ENCODE measurements at regions not wholly inside any gene's neighbourhood (a gene's known extent, or its start where the extent isn't known, plus 50 kb on each side); places are given as distances from the start of the nearest gene placed in this dataset.
"Not testable (repeated sequence)": the region's sequence is repeated elsewhere in the genome, so short reads cannot be mapped to it uniquely, and the experiment has no call there.

- no peaks in the 10 kb centered on the region for H3K9me3 ChIP-seq
- H3K27ac ChIP-seq = no peak overlapping the region
- DNase-seq = no peak
- no peaks in the 10 kb centered on the region for H3K4me1 ChIP-seq
- no peak overlapping the region for H3K4me3 ChIP-seq
- no peaks in the 10 kb centered on the region for H3K27me3 ChIP-seq
- no peak for TF ChIP-seq POLR2A (IDR thresholded peaks at IDR 0.05)
- TF ChIP-seq POLR2AphosphoS5 (IDR thresholded peaks at IDR 0.05) = no peak
- TF ChIP-seq, protein P1, sequence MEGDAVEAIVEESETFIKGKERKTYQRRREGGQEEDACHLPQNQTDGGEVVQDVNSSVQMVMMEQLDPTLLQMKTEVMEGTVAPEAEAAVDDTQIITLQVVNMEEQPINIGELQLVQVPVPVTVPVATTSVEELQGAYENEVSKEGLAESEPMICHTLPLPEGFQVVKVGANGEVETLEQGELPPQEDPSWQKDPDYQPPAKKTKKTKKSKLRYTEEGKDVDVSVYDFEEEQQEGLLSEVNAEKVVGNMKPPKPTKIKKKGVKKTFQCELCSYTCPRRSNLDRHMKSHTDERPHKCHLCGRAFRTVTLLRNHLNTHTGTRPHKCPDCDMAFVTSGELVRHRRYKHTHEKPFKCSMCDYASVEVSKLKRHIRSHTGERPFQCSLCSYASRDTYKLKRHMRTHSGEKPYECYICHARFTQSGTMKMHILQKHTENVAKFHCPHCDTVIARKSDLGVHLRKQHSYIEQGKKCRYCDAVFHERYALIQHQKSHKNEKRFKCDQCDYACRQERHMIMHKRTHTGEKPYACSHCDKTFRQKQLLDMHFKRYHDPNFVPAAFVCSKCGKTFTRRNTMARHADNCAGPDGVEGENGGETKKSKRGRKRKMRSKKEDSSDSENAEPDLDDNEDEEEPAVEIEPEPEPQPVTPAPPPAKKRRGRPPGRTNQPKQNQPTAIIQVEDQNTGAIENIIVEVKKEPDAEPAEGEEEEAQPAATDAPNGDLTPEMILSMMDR (IDR thresholded peaks at IDR 0.05) = no peak
- 89 to 97% methylated on average over 1 of the region's 1 CpG for WGBS, 2 donors
- H3K36me3 ChIP-seq = no peaks in the 10 kb centered on the region
- intact Hi-C loops (cut with DNase I) = no loop called here
Observed at GRCh38 chr9:13915131-13915530, 398.8 kb downstream of the NFIB start.

- Histone ChIP-seq H3K27me3 (no peaks in the 10 kb centered on the region), H3K4me1 (no peaks in the 10 kb centered on the region), H3K36me3 (no peaks in the 10 kb centered on the region), H3K27ac (no peak overlapping the region), H3K4me3 (no peak overlapping the region), H3K9me3 (peaks cover 0 to 2% (median 0%) of the 10 kb centered on the region in 4 donors)
- no peak for TF ChIP-seq EP300 (IDR thresholded peaks at IDR 0.05)
- TF ChIP-seq POLR2A (IDR thresholded peaks at IDR 0.05) = no peak
- TF ChIP-seq, protein P1 (IDR thresholded peaks at IDR 0.05) = no peak
- TF ChIP-seq POLR2AphosphoS5 (IDR thresholded peaks at IDR 0.05) = no peak
- DNase-seq = no peak
- 51 to 69% methylated on average over 2 of the region's 2 CpGs for WGBS, 2 donors
- intact Hi-C loops (cut with DNase I) = no loop called here
Observed at GRCh38 chr9:13911473-13911872, 402.5 kb downstream of the NFIB start.

DNA sequence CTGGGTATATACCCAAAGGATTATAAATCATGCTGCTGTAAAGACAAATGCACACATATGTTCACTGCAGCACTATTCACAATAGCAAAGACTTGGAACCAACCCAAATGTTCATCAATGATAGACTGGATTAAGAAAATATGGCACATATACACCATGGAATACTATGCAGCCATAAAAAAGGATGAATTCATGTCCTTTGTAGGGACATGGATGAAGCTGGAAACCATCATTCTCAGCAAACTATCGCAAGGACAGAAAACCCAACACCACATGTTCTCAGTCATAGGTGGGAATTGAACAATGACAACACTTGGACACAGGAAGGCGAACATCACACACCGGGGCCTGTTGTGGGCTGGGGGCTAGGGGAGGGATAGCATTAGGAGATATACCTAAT, 406.1 kb downstream of the NFIB start:
- H3K27ac ChIP-seq; DNase-seq; H3K9me3 ChIP-seq; H3K36me3 ChIP-seq; H3K27me3 ChIP-seq; H3K4me3 ChIP-seq; H3K4me1 ChIP-seq; intact Hi-C loops (cut with DNase I): not testable (repeated sequence)
- WGBS, 2 donors = 96 to 99% methylated on average over 3 of the region's 3 CpGs

GRCh38 chr9:13904746-13905145, 409.2 kb downstream of the NFIB start:
- H3K4me1 ChIP-seq = no peaks in the 10 kb centered on the region
- H3K4me3 ChIP-seq = no peak overlapping the region
- TF ChIP-seq POLR2AphosphoS5 (IDR thresholded peaks at IDR 0.05) (no peak), EP300 (IDR thresholded peaks at IDR 0.05) (no peak), POLR2A (IDR thresholded peaks at IDR 0.05) (no peak)
- TF ChIP-seq, protein P1 (IDR thresholded peaks at IDR 0.05) = no peak
- H3K9me3 ChIP-seq = peaks cover 0 to 2% (median 0%) of the 10 kb centered on the region in 4 donors
- H3K36me3 ChIP-seq = no peaks in the 10 kb centered on the region
- intact Hi-C loops (cut with DNase I) = no loop called here
- H3K27ac ChIP-seq = no peak overlapping the region
- H3K27me3 ChIP-seq = no peaks in the 10 kb centered on the region
- no peak for DNase-seq

DNA sequence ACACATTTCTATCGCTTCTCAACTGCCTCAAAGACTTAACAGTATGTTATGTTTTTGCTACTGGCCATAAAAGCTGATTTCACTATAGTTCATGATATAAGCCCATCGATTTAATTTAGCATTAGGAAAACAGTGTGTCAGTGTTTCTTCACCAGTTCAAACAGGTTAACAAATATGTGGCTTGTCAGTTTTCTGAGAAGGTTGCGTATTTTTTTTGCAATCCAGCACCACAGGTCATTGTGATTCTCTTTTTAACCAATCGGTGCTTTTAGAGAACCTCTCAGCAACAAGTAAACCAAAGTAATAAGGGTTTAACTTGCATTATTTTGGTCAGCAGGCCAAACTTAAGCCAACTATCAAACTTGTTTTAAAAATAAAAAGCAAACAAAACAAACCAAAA, 409.6 kb downstream of the NFIB start:
- no peak overlapping the region for H3K27ac ChIP-seq
- H3K27me3 ChIP-seq = no peaks in the 10 kb centered on the region
- H3K4me1 ChIP-seq = no peaks in the 10 kb centered on the region
- no peak for DNase-seq
- WGBS, 2 donors = 78 to 82% methylated on average over 4 of the region's 4 CpGs
- H3K9me3 ChIP-seq = peaks cover 0 to 2% (median 0%) of the 10 kb centered on the region in 4 donors
- intact Hi-C loops (cut with DNase I) = no loop called here
- TF ChIP-seq POLR2AphosphoS5 (IDR thresholded peaks at IDR 0.05) (no peak), POLR2A (IDR thresholded peaks at IDR 0.05) (no peak), EP300 (IDR thresholded peaks at IDR 0.05) (no peak)
- TF ChIP-seq, protein P1 (IDR thresholded peaks at IDR 0.05) = no peak
- H3K36me3 ChIP-seq = no peaks in the 10 kb centered on the region
- no peak overlapping the region for H3K4me3 ChIP-seq

Data from sigmoid colon (tissue), 6 donors.